ENCODE measurements at regions not wholly inside any gene's neighbourhood (a gene's known extent, or its start where the extent isn't known, plus 50 kb on each side); places are given as distances from the start of the nearest gene placed in this dataset.

DNA sequence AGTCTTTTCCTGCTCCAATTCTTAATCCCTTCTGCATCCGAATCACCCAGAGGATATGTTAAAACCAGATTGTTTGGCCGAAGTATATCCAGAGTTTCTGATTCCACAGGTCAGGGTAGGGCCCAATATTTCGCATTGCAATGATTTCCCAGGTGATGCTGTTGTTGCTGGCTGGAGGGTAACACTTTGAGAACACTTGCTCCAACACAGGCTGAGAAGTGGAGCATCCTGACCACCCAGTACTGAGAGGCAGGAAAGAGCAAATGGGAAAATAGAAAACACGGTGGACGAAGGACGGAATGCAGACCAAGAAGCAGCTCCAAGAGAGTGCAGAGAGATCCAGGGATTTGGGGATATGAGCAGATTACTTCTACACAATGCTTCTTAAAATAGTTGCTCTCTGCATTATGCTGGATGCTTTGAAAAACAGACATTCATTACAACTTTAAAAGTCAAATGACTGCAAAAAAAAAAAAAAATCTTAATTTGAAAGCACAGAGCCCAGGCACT is 362.2 kb upstream of the SLC14A2 start:
- H3K36me3 ChIP-seq, result no peaks in the 10 kb centered on the region
- DNase-seq, result no peak
- no peaks in the 10 kb centered on the region for H3K9me3 ChIP-seq
- H3K27ac ChIP-seq, result no peak overlapping the region
- H3K4me1 ChIP-seq, result no peaks in the 10 kb centered on the region
- intact Hi-C loops (cut with DNase I; ENCODE audit: low total_unique reads), result no loop called here
- no peak overlapping the region for H3K4me3 ChIP-seq
- TF ChIP-seq CTCF (IDR thresholded peaks at IDR 0.05), result no peak
- no peak for TF ChIP-seq POLR2A (IDR thresholded peaks at IDR 0.05)
- no peaks in the 10 kb centered on the region for H3K27me3 ChIP-seq

- Histone ChIP-seq H3K4me3 (no peak overlapping the region), H3K27ac (peak overlapping the region; percentile 47 to 70), H3K36me3 (no peaks in the 10 kb centered on the region), H3K4me1 (peaks cover 0 to 5% of the 10 kb centered on the region in 2 donors), H3K27me3 (no peaks in the 10 kb centered on the region), H3K9me3 (no peaks in the 10 kb centered on the region)
- intact Hi-C loops (cut with DNase I; ENCODE audit: low total_unique reads), result no loop called here
- no peak for DNase-seq
- TF ChIP-seq CTCF (IDR thresholded peaks at IDR 0.05) (no peak), POLR2A (IDR thresholded peaks at IDR 0.05) (no peak)
Observed at GRCh38 chr18:45253973-45254708, 361.1 kb upstream of the SLC14A2 start.

GRCh38 chr18:45254709-45255082 is 360.6 kb upstream of the SLC14A2 start:
- Histone ChIP-seq H3K27me3 (no peaks in the 10 kb centered on the region), H3K4me1 (peaks cover 0 to 5% of the 10 kb centered on the region in 2 donors), H3K4me3 (no peak overlapping the region), H3K36me3 (no peaks in the 10 kb centered on the region), H3K27ac (peak overlapping the region; percentile 47 to 70), H3K9me3 (no peaks in the 10 kb centered on the region)
- peak; percentile 19 to 44 for DNase-seq
- intact Hi-C loops (cut with DNase I; ENCODE audit: low total_unique reads), result no loop called here
- TF ChIP-seq POLR2A (IDR thresholded peaks at IDR 0.05) (no peak), CTCF (IDR thresholded peaks at IDR 0.05) (no peak)

- Histone ChIP-seq H3K36me3 (no peaks in the 10 kb centered on the region), H3K27me3 (no peaks in the 10 kb centered on the region), H3K4me3 (no peak overlapping the region), H3K4me1 (peaks cover 0 to 5% of the 10 kb centered on the region in 2 donors), H3K9me3 (no peaks in the 10 kb centered on the region), H3K27ac (peak overlapping the region; percentile 64 to 70)
- DNase-seq, result peak; percentile 55 to 70
- intact Hi-C loops (cut with DNase I; ENCODE audit: low total_unique reads), result no loop called here
- TF ChIP-seq POLR2A (IDR thresholded peaks at IDR 0.05) (no peak), CTCF (IDR thresholded peaks at IDR 0.05) (no peak)
Observed at GRCh38 chr18:45255197-45255890, 359.9 kb upstream of the SLC14A2 start.

- Histone ChIP-seq H3K27ac (peak overlapping the region in 1 of 2 donors; percentile 58), H3K27me3 (no peaks in the 10 kb centered on the region), H3K4me3 (no peak overlapping the region), H3K36me3 (no peaks in the 10 kb centered on the region), H3K9me3 (no peaks in the 10 kb centered on the region), H3K4me1 (peaks cover 0 to 5% of the 10 kb centered on the region in 2 donors)
- DNase-seq, result no peak
- TF ChIP-seq POLR2A (IDR thresholded peaks at IDR 0.05), result no peak
- TF ChIP-seq CTCF (IDR thresholded peaks at IDR 0.05), result no peak
- intact Hi-C loops (cut with DNase I; ENCODE audit: low total_unique reads), result no loop called here
Observed at GRCh38 chr18:45260125-45260524, 355.2 kb upstream of the SLC14A2 start.
